GM11168 (cell line): ENCODE measurements at regions not wholly inside any gene's neighbourhood (a gene's known extent, or its start where the extent isn't known, plus 50 kb on each side); places are given as distances from the start of the nearest gene placed in this dataset.

Source experiments
- in situ Hi-C: fragments of 300-500 bp; cut with MboI; formaldehyde crosslinking; loops from one replicate; pipeline ENCODE4 v1.12.0; 2022; ENCODE audit warnings: low sequenced_read_pairs; ENCODE audit not compliant: unreplicated experiment

DNA sequence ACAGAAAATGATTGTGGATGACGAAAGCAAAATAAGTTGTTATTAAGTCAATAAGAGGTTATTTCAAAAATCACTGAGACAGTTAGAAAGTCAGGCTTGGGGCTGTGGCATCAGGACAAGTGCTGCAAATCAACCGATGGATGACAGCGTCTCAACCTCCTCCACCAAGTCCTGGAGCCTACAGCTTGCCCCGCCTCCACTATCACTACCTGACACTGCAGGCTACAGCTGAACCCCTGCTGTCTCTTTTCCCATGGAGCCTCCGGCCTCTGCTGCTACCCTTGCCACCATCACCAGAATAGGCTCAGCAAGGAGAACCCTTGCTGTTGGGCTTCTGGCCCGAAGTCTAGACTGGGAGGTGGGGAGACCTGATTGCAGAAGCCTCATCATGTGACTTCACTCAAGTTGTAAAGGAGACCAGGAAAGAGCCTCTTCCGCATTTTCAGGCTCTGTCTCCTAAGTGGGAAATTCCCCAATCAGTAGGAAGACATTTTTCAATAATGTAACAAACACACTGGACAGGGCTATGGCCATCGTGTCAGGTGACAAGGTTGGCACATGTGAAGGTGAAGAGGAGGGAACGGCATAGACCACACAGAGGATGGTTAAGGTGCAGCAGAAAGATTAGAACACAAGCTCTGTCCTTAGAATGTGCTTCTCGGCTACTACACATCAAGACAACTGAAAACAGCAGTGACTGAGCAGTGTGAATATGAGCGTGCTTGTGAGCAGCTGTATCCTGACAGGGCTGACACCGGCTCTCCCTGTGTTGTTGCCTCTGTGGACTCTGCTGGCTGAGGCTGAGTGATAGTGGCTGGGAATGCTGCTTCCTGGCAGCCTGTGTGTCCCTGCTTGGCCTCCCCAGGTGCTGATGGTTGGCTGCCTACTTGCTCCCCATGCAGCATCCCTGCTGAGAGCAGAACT, 660.7 kb downstream of the PTPRU start:
- in situ Hi-C loops: no loop called here

DNA sequence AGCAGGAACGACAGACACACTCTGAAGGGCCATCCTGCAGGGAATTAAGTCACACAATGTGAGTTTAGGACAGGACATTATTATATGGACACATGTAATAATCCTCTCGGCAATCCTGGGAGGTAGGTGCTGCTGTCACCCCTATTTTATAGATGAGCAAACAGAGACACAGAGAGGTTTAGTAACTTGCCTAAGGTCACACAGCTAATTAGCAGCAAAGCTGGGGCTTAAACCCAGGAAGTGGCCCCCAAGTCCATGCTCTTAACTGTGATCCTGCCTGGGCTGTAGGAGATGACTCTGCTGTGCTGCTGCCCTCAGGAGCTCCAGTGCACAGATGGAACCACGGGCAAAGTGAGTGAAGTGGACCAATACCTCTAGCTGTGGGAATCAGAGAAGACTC, 660.0 kb downstream of the PTPRU start:
- in situ Hi-C loops: no loop called here

GRCh38 chr1:29895201-29895600, 658.9 kb downstream of the PTPRU start:
- in situ Hi-C loops: no loop called here

GRCh38 chr1:29894311-29894710, 658.0 kb downstream of the PTPRU start:
- in situ Hi-C loops: no loop called here

GRCh38 chr1:29893806-29894205, 657.5 kb downstream of the PTPRU start:
- in situ Hi-C loops: no loop called here

- in situ Hi-C loops: no loop called here
Observed at GRCh38 chr1:29893046-29893723, 656.9 kb downstream of the PTPRU start.

DNA sequence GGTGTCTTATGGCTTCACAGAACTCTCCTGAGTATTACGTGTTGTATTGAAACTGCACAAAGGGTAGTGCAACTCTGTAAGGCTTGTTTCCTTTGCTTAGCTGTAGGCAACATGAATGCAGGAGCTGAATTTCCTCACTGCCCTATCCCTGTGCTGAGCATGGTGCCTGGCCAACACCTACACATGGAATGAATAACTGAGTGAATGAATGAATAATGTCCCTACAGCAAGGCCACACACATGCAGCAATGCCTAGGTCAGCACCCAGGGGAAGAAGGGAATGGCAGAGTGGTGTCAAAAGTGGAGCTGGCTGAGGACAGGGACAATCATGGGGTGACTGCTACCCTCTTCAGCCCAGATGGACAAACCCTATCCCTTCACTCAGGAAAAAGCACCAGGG, 655.9 kb downstream of the PTPRU start:
- in situ Hi-C loops: no loop called here

- in situ Hi-C loops: no loop called here
Observed at GRCh38 chr1:29890201-29890959, 654.1 kb downstream of the PTPRU start.

GRCh38 chr1:29889776-29890175, 653.5 kb downstream of the PTPRU start:
- in situ Hi-C loops: no loop called here

GRCh38 chr1:29884740-29885139, 648.4 kb downstream of the PTPRU start:
- in situ Hi-C loops: no loop called here

- in situ Hi-C loops: no loop called here
Observed at GRCh38 chr1:29883986-29884385, 647.7 kb downstream of the PTPRU start.

DNA sequence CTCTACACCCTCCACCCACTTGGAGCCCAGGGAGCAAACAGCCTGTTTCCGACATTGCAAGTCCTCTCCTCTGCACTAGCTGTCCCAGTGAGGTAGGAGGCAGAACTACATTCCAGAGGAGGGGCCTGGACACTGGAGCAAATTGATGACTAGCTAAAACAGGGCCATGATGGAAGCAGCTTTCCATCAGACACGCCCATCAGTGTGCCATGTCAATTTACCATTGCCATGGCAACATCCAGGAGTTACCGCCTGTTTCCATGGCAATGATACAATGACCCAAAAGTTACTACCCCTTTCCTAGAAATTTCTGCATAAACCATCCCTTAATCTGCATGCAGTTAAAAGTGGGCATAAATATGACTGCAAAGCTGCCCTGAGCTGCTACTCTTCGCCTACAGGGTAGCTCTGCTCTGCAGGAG, 647.1 kb downstream of the PTPRU start:
- in situ Hi-C loops: no loop called here

- in situ Hi-C loops: no loop called here
Observed at GRCh38 chr1:29880556-29880955, 644.2 kb downstream of the PTPRU start.

DNA sequence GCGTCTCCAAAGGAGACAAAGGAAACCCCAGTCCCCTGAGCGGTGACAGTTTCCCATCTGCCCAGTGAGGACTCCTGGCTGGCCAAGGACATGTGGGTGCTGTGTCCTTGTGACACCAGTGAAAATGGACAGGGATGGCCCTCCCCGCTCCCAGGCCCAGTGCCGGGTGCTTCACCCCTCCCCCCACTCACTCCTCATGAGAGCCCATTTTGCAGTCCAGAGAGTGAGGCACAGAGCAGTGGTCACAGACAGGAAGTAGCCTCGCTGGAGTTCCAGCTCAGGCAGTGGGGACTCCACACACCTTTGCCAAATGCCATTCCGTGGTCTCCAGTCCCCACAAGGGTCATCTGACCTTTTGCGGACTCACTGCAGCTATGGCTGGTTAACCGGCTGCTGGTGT, 642.9 kb downstream of the PTPRU start:
- in situ Hi-C loops: no loop called here

GRCh38 chr1:29878501-29878900, 642.2 kb downstream of the PTPRU start:
- in situ Hi-C loops: no loop called here

DNA sequence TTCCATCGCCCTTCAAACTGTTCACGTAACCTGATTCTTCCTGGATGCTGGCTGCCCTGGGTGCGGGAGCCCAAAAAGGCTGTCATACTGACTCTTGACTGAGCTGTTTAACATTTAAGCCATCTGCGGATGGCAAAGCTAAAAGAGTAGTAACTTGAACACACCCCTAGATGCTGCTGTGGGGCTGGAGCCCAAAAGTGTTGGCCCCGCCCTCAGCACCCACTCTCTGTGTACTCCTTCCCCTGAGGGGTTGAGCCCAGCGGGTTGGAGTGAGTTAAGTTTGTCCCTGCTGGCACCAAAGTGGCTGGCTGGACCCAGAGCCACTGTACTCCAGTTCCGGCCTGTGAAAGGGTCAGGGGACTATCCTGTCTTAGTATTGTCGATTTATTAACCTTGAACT, 640.6 kb downstream of the PTPRU start:
- in situ Hi-C loops: no loop called here

- in situ Hi-C loops: no loop called here
Observed at GRCh38 chr1:29876441-29876840, 640.1 kb downstream of the PTPRU start.

DNA sequence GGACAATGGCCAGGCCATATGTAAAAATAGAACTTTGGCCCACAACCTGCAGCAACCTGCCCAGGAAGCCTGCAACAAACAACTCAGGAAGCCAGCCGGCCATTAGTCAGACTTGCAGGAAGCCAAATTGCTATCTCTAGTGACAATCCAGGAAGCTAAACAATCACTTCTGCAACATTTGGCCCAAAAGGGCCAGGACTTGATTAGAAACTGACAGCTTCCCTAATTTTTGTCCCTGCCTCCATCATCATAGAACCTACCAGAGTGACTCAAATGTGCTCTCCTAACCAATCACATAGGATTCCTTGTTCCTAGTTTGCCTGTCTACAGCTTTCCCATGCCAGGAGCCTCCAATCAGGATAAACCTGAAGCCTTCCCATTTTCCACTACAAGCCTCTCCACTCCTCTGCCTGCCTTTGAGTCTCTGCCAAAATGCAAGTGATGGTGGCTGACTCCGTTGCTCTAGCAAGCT, 639.3 kb downstream of the PTPRU start:
- in situ Hi-C loops: no loop called here

- in situ Hi-C loops: no loop called here
Observed at GRCh38 chr1:29870621-29871020, 634.3 kb downstream of the PTPRU start.

DNA sequence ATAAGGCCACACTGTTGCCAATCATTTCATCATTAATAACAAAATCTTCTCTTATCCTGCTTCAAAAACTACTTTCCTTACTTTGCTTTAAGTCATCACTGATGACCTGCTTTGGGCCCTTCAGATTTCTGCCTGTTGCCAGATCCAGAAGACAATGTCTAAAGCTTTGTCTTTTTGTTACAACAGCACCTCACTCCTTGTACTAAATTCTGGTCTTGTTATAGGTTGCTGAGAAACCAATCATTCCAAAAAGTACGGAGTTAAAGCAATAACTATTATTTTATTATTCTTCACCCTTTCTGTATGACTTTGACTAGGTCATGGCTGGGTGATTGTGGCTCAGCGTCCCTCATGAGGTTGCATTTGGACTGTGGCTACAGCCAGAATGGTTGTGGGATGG, 633.5 kb downstream of the PTPRU start:
- in situ Hi-C loops: no loop called here

- in situ Hi-C loops: no loop called here
Observed at GRCh38 chr1:29868944-29869343, 632.6 kb downstream of the PTPRU start.
